NCI-H446 (cell line): ENCODE measurements at regions not wholly inside any gene's neighbourhood (a gene's known extent, or its start where the extent isn't known, plus 50 kb on each side); places are given as distances from the start of the nearest gene placed in this dataset.
A peak's percentile ranks its signal among the peaks of the same experiment; 100 is the strongest.

Experiments
- DNase-seq, 2 experiments: peaks; one replicate each; lab custom pipeline; 2025; lab: John Stamatoyannopoulos, UW

GRCh38 chr10:62550173-62550572 is 176.0 kb downstream of the ZNF365 start:
- no peak for DNase-seq

- peak; percentile 6 to 72 for DNase-seq
Measured at GRCh38 chr10:62554632-62555199, 180.5 kb downstream of the ZNF365 start.

GRCh38 chr10:62559481-62560200 is 185.5 kb downstream of the ZNF365 start:
- no peak for DNase-seq

GRCh38 chr10:62560201-62560819 is 186.1 kb downstream of the ZNF365 start:
- DNase-seq = no peak

- DNase-seq = no peak
Measured at GRCh38 chr10:62561151-62561550, 187.0 kb downstream of the ZNF365 start.

GRCh38 chr10:62562101-62562500 is 187.9 kb downstream of the ZNF365 start:
- no peak for DNase-seq

- DNase-seq = no peak
Measured at GRCh38 chr10:62562795-62563194, 188.6 kb downstream of the ZNF365 start.

- DNase-seq = no peak
Measured at GRCh38 chr10:62573929-62574328, 199.8 kb downstream of the ZNF365 start.

- no peak for DNase-seq
Measured at GRCh38 chr10:62577076-62577475, 202.9 kb downstream of the ZNF365 start.

- DNase-seq = no peak
Measured at GRCh38 chr10:62577666-62578291, 203.6 kb downstream of the ZNF365 start.

- no peak for DNase-seq
Measured at GRCh38 chr10:62578301-62578700, 204.1 kb downstream of the ZNF365 start.

- DNase-seq = no peak
Measured at GRCh38 chr10:62578916-62579315, 204.7 kb downstream of the ZNF365 start.

- no peak for DNase-seq
Measured at GRCh38 chr10:62580396-62580795, 206.2 kb downstream of the ZNF365 start.

GRCh38 chr10:62581351-62581750 is 207.2 kb downstream of the ZNF365 start:
- DNase-seq = no peak

- no peak for DNase-seq
Measured at GRCh38 chr10:62582101-62582705, 208.0 kb downstream of the ZNF365 start.

- DNase-seq = no peak
Measured at GRCh38 chr10:62582804-62583208, 208.6 kb downstream of the ZNF365 start.

- DNase-seq = no peak
Measured at GRCh38 chr10:62583876-62584615, 209.9 kb downstream of the ZNF365 start.

- DNase-seq = no peak
Measured at GRCh38 chr10:62584731-62585130, 210.6 kb downstream of the ZNF365 start.

GRCh38 chr10:62585211-62585775 is 211.1 kb downstream of the ZNF365 start:
- DNase-seq = no peak

- no peak for DNase-seq
Measured at GRCh38 chr10:62587011-62587410, 212.8 kb downstream of the ZNF365 start.

GRCh38 chr10:62588116-62588515 is 213.9 kb downstream of the ZNF365 start:
- DNase-seq = no peak
